GM23338 (cell line): ENCODE measurements at regions not wholly inside any gene's neighbourhood (a gene's known extent, or its start where the extent isn't known, plus 50 kb on each side); places are given as distances from the start of the nearest gene placed in this dataset.

ENCODE experiments used
- ATAC-seq: fragments of 200-7000 bp; cut with Tn5 transposase; 3 replicates; pipeline ENCODE4 v1.9.1; 2020
- DNase-seq: peaks from one replicate; pipeline ENCODE4 v3.0.0-alpha.2; 2015; ENCODE audit warnings: low spot score
- H2AFZ ChIP-seq: fragments of 200-600 bp; sonication (generic); 2 replicates; pipeline ENCODE4 v1.8.0; 2016; ENCODE audit warnings: antibody characterized with exemption, mild to moderate bottlenecking, moderate library complexity
- H3F3A ChIP-seq: fragments of 200-600 bp; sonication (generic); replicated peaks from 2 replicates; pipeline ENCODE4 v1.8.0; 2017; ENCODE audit warnings: antibody characterized with exemption, mixed run types, low read depth
- H3K27ac ChIP-seq: fragments of 200-600 bp; sonication (generic); 2 replicates; pipeline ENCODE4 v1.6.1; 2016; ENCODE audit warnings: low read depth
- H3K27me3 ChIP-seq: fragments of 200-600 bp; sonication (generic); 2 replicates; pipeline ENCODE4 v1.8.0; 2016; ENCODE audit warnings: mild to moderate bottlenecking, mixed run types, moderate library complexity; ENCODE audit not compliant: insufficient read depth
- H3K36me3 ChIP-seq: fragments of 200-600 bp; sonication (generic); 2 replicates; pipeline ENCODE4 v1.8.0; 2016; ENCODE audit warnings: mild to moderate bottlenecking; ENCODE audit not compliant: insufficient read depth
- H3K4me1 ChIP-seq: fragments of 200-600 bp; sonication (generic); 2 replicates; pipeline ENCODE4 v1.8.0; 2016; ENCODE audit warnings: mild to moderate bottlenecking, moderate library complexity; ENCODE audit not compliant: insufficient read depth
- H3K4me2 ChIP-seq: fragments of 200-600 bp; sonication (generic); 2 replicates; pipeline ENCODE4 v1.7.1; 2017; ENCODE audit warnings: mixed run types
- H3K4me3 ChIP-seq: fragments of 200-600 bp; sonication (generic); 2 replicates; pipeline ENCODE4 v1.6.1; 2016; ENCODE audit warnings: mixed run types
- H3K79me2 ChIP-seq: fragments of 200-600 bp; sonication (generic); replicated peaks from 2 replicates; pipeline ENCODE4 v1.8.0; 2017; ENCODE audit warnings: mild to moderate bottlenecking; ENCODE audit not compliant: insufficient read depth
- H3K9me2 ChIP-seq: fragments of 200-600 bp; sonication (generic); 2 replicates; pipeline ENCODE4 v1.8.0; 2017; ENCODE audit not compliant: insufficient read depth
- H4K20me1 ChIP-seq: fragments of 200-600 bp; sonication (generic); replicated peaks from 2 replicates; pipeline ENCODE4 v1.8.0; 2017; ENCODE audit warnings: mild to moderate bottlenecking; ENCODE audit not compliant: insufficient read depth
- H3K27ac Mint-ChIP-seq: 2 replicates; pipeline ENCODE4 v1.8.0; 2020; ENCODE audit warnings: inconsistent platforms, mild to moderate bottlenecking, moderate library complexity, mixed read lengths
- H3K27me3 Mint-ChIP-seq: 3 replicates; pipeline ENCODE4 v1.8.0; 2022; ENCODE audit warnings: low read depth, mild to moderate bottlenecking, moderate library complexity, mixed read lengths, inconsistent platforms; ENCODE audit not compliant: insufficient read depth, poor library complexity
- H3K36me3 Mint-ChIP-seq: 3 replicates; pipeline ENCODE4 v1.8.0; 2021; ENCODE audit warnings: low read depth, mild to moderate bottlenecking, inconsistent platforms, moderate library complexity, mixed read lengths
- H3K4me1 Mint-ChIP-seq: 3 replicates; pipeline ENCODE4 v1.8.0; 2020; ENCODE audit warnings: mild to moderate bottlenecking, inconsistent platforms, mixed read lengths
- H3K4me3 Mint-ChIP-seq: 3 replicates; pipeline ENCODE4 v1.8.0; 2021; ENCODE audit warnings: moderate library complexity, mild to moderate bottlenecking, inconsistent platforms, mixed read lengths
- H3K9me3 Mint-ChIP-seq: 3 replicates; pipeline ENCODE4 v1.8.0; 2020; ENCODE audit warnings: moderate library complexity, mild to moderate bottlenecking, inconsistent platforms, mixed read lengths
- CREB1 ChIP-seq: fragments of 250-450 bp; sonication (Bioruptor Pico); IDR thresholded peaks from 2 replicates; pipeline ENCODE4 v1.5.0; 2020; ENCODE audit warnings: low read depth, mild to moderate bottlenecking, moderate library complexity
- ETS1 ChIP-seq: IDR thresholded peaks from 2 replicates; pipeline ENCODE4 v1.6.1; 2016; ENCODE audit warnings: antibody characterized with exemption
- EZH2 ChIP-seq: fragments of 200-600 bp; sonication (generic); IDR thresholded peaks from one replicate; pipeline ENCODE4 v1.8.0; 2017; ENCODE audit warnings: antibody characterized with exemption, mild to moderate bottlenecking, low read depth; ENCODE audit not compliant: unreplicated experiment
- EZH2phosphoT487 ChIP-seq: fragments of 200-600 bp; sonication (generic); IDR thresholded peaks from one replicate; pipeline ENCODE4 v1.8.1; 2018; ENCODE audit warnings: antibody characterized with exemption; ENCODE audit not compliant: unreplicated experiment
- JUNB ChIP-seq: IDR thresholded peaks from one replicate; pipeline ENCODE4 v1.6.1; 2016; ENCODE audit warnings: antibody characterized with exemption; ENCODE audit not compliant: unreplicated experiment
- NANOG ChIP-seq: IDR thresholded peaks from 2 replicates; pipeline ENCODE4 v1.6.1; 2016; ENCODE audit warnings: antibody characterized with exemption, borderline replicate concordance
- POLR2AphosphoS5 ChIP-seq: IDR thresholded peaks from 2 replicates; pipeline ENCODE4 v1.6.1; 2016; ENCODE audit warnings: antibody characterized with exemption, low read depth
- REST ChIP-seq: IDR thresholded peaks from one replicate; pipeline ENCODE4 v1.6.1; 2018; ENCODE audit warnings: antibody characterized with exemption; ENCODE audit not compliant: unreplicated experiment
- STAT1 ChIP-seq: IDR thresholded peaks from one replicate; pipeline ENCODE4 v1.6.1; 2016; ENCODE audit warnings: antibody characterized with exemption; ENCODE audit not compliant: unreplicated experiment
- ZNF114 ChIP-seq: fragments of 250-450 bp; sonication (Bioruptor Pico); IDR thresholded peaks from 2 replicates; pipeline ENCODE4 v1.5.0; 2020; ENCODE audit warnings: mild to moderate bottlenecking, moderate library complexity
- ZNF331 ChIP-seq: fragments of 250-450 bp; sonication (Bioruptor Pico); IDR thresholded peaks from 2 replicates; pipeline ENCODE4 v1.5.0; 2020; ENCODE audit warnings: low read depth, mild to moderate bottlenecking, moderate library complexity
- ZNF462 ChIP-seq: fragments of 250-450 bp; sonication (Bioruptor Pico); IDR thresholded peaks from 2 replicates; pipeline ENCODE4 v1.5.0; 2020; ENCODE audit warnings: mild to moderate bottlenecking, moderate library complexity
- TF ChIP-seq, protein P1 (sequence below), 2 experiments: fragments of 200-600 bp in 1 of 2; sonication (generic) in 1 of 2; conservative IDR thresholded peaks; 2 replicates each; pipeline versions ENCODE4 v1.5.1 to v1.6.1; 2016 to 2017; ENCODE audit warnings: antibody characterized with exemption in 2 of 2, low read depth in 2 of 2, mild to moderate bottlenecking in 2 of 2, moderate library complexity in 1 of 2

GRCh38 chr13:30819136-30819888 lies 84.0 kb downstream of the ALOX5AP start:
- Histone ChIP-seq H3K9me2 (no peaks in the 10 kb centered on the region), H2AFZ (no peak overlapping the region), H3K36me3 (no peaks in the 10 kb centered on the region), H3F3A (no peaks in the 10 kb centered on the region), H3K4me3 (no peak overlapping the region), H3K79me2 (no peaks in the 10 kb centered on the region), H3K27ac (no peak overlapping the region), H3K27me3 (no peaks in the 10 kb centered on the region), H3K4me1 (no peaks in the 10 kb centered on the region), H4K20me1 (no peaks in the 10 kb centered on the region), H3K4me2 (no peak overlapping the region)
- ATAC-seq, result no peak
- peaks cover 8% of the 10 kb centered on the region for H3K27me3 Mint-ChIP-seq
- no peak overlapping the region for H3K4me3 Mint-ChIP-seq
- no peak overlapping the region for H3K27ac Mint-ChIP-seq
- no peak for TF ChIP-seq EZH2phosphoT487
- no peak for TF ChIP-seq CREB1 (CRISPR knock-in tag)
- no peak for TF ChIP-seq JUNB
- no peak for TF ChIP-seq POLR2AphosphoS5
- TF ChIP-seq, protein P1, sequence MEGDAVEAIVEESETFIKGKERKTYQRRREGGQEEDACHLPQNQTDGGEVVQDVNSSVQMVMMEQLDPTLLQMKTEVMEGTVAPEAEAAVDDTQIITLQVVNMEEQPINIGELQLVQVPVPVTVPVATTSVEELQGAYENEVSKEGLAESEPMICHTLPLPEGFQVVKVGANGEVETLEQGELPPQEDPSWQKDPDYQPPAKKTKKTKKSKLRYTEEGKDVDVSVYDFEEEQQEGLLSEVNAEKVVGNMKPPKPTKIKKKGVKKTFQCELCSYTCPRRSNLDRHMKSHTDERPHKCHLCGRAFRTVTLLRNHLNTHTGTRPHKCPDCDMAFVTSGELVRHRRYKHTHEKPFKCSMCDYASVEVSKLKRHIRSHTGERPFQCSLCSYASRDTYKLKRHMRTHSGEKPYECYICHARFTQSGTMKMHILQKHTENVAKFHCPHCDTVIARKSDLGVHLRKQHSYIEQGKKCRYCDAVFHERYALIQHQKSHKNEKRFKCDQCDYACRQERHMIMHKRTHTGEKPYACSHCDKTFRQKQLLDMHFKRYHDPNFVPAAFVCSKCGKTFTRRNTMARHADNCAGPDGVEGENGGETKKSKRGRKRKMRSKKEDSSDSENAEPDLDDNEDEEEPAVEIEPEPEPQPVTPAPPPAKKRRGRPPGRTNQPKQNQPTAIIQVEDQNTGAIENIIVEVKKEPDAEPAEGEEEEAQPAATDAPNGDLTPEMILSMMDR (conservative IDR thresholded peaks at IDR 0.05; ENCODE audit: low read depth in 2 of 2), result no peak
- TF ChIP-seq STAT1, result no peak
- no peak for TF ChIP-seq ZNF114 (CRISPR knock-in tag)
- no peak for TF ChIP-seq NANOG
- no peak for TF ChIP-seq ZNF462 (CRISPR knock-in tag)
- no peak for TF ChIP-seq REST
- TF ChIP-seq ETS1, result no peak
- TF ChIP-seq ZNF331 (CRISPR knock-in tag), result no peak
- no peak for TF ChIP-seq EZH2
- H3K9me3 Mint-ChIP-seq, result no peaks in the 10 kb centered on the region
- no peak for DNase-seq
- H3K4me1 Mint-ChIP-seq, result no peaks in the 10 kb centered on the region; the same call in 2 of the 3 replicates
- H3K36me3 Mint-ChIP-seq, result no peaks in the 10 kb centered on the region
